ENCODE measurements at regions not wholly inside any gene's neighbourhood (a gene's known extent, or its start where the extent isn't known, plus 50 kb on each side); places are given as distances from the start of the nearest gene placed in this dataset.

DNA sequence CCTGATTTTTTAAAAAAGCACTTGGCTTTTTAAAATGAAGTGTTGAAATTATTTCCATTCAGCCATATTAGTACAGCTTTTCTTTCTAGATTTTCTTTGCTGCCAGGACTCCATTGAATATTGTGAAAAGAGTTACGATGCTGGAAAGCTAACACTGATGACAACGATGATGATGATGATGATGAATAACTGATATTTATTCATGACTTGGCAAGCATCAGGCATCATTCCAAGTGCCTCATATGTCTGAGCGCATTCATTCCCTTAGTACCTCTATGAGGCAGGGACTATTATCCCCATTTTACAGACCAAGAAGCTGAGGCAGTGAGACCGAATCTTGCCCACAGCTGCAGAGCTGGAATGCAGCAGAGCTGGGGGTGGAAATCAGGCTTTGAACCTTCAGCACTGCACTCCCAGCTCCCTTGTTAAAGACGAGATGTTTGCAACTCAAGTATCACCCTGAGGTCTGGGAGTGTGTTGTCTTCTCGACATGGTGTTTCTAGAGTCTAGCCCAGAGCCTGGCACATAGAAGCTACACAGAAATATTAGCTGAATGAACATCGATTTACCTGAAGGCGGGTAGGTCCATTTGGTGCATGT, 85.5 kb upstream of the FRMD1 start:
- DNase-seq: no peak

DNA sequence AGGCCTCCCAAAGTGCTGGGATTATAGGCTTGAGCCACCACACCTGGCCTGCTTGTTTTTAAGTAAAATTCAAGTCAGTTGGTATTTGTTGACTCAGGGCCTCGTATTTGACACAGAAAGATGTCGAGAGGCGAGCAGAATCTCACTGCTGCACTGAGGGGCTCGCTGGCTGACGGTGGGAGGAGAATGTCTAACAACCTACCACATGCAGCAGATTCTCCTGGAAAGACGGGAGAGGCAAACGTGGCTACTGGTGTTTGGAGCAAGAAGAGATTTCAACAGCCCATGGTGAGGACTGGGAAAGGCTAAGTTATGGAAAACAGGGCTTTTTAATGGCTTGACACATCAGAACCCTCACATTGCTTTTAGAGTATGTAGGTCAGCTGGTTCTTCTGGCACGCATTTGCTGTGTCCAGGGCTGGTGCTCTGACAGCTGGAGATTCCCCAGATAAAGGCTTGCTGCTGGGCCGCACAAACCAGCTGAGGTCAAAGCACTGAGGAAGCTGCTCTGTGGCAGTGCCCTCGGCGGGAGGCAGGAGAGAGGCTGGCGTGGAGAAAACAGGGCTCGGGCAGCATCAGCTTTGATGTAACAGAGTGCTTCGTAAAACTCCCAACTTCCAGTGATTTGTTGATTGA, 84.2 kb upstream of the FRMD1 start:
- ATAC-seq (replicated peaks in 1 of 4) (no peak), DNase-seq (no peak)
- no peaks in the 10 kb centered on the region for H3K36me3 Mint-ChIP-seq
- peaks cover 0 to 5% (median 0%) of the 10 kb centered on the region in 3 donors for H3K9me3 Mint-ChIP-seq
- H3K27me3 ChIP-seq (replicated peaks in 1 of 2; ENCODE audit: control insufficient read depth in 2 of 2, extremely low read depth in 1 of 2, insufficient read depth in 2 of 2, low read length in 1 of 2): peaks cover 0 to 17% of the 10 kb centered on the region in 2 experiments
- H3K27me3 Mint-ChIP-seq: peaks cover 5 to 12% of the 10 kb centered on the region in 2 donors
- POLR2A ChIA-PET: no interaction called here
- no peaks in the 10 kb centered on the region for H3K36me3 ChIP-seq (ENCODE audit: control insufficient read depth in 2 of 2, extremely low read depth in 1 of 2, insufficient read depth in 1 of 2, low read length in 1 of 2)
- no peak overlapping the region for H3K27ac ChIP-seq (ENCODE audit: low read length)
- H3K4me1 ChIP-seq (ENCODE audit: control insufficient read depth in 1 of 2, extremely low read depth in 1 of 2, insufficient read depth in 2 of 2, low read length in 2 of 2): peaks cover 0 to 1% of the 10 kb centered on the region in 2 experiments
- 64% methylated on average over 6 of the region's 14 CpGs for WGBS (ENCODE audit: insufficient coverage)
- no peak overlapping the region for H3K4me3 Mint-ChIP-seq
- H3K9me3 ChIP-seq: no peaks in the 10 kb centered on the region
- no peak overlapping the region for H3K4me3 ChIP-seq (ENCODE audit: control insufficient read depth in 1 of 2, extremely low read depth in 1 of 2, low read length in 1 of 2)
- H3K27ac Mint-ChIP-seq: no peak overlapping the region
- CTCF ChIA-PET: no interaction called here
- H3K4me1 Mint-ChIP-seq: no peaks in the 10 kb centered on the region

More for the DNA sequence above, 85.5 kb upstream of the FRMD1 start:
- Histone ChIP-seq H3K27ac (ENCODE audit: low read length) (no peak overlapping the region), H3K4me3 (ENCODE audit: control insufficient read depth in 1 of 2, extremely low read depth in 1 of 2, low read length in 1 of 2) (no peak overlapping the region), H3K36me3 (ENCODE audit: control insufficient read depth in 2 of 2, extremely low read depth in 1 of 2, insufficient read depth in 1 of 2, low read length in 1 of 2) (no peaks in the 10 kb centered on the region), H3K4me1 (ENCODE audit: control insufficient read depth in 1 of 2, extremely low read depth in 1 of 2, insufficient read depth in 2 of 2, low read length in 2 of 2) (peaks cover 0 to 2% of the 10 kb centered on the region in 2 experiments), H3K27me3 (replicated peaks in 1 of 2; ENCODE audit: control insufficient read depth in 2 of 2, extremely low read depth in 1 of 2, insufficient read depth in 2 of 2, low read length in 1 of 2) (peaks cover 0 to 15% of the 10 kb centered on the region in 2 experiments), H3K9me3 (no peaks in the 10 kb centered on the region)
- Mint-ChIP-seq H3K4me1 (no peaks in the 10 kb centered on the region), H3K36me3 (no peaks in the 10 kb centered on the region), H3K27ac (no peak overlapping the region), H3K4me3 (no peak overlapping the region), H3K9me3 (peaks cover 0 to 5% (median 0%) of the 10 kb centered on the region in 3 donors), H3K27me3 (peaks cover 5 to 12% of the 10 kb centered on the region in 2 donors)
- no peak for ATAC-seq (replicated peaks in 1 of 4)
- ChIA-PET POLR2A (no interaction called here), CTCF (no interaction called here)
- 87% methylated on average over 3 of the region's 8 CpGs for WGBS (ENCODE audit: insufficient coverage)

DNA sequence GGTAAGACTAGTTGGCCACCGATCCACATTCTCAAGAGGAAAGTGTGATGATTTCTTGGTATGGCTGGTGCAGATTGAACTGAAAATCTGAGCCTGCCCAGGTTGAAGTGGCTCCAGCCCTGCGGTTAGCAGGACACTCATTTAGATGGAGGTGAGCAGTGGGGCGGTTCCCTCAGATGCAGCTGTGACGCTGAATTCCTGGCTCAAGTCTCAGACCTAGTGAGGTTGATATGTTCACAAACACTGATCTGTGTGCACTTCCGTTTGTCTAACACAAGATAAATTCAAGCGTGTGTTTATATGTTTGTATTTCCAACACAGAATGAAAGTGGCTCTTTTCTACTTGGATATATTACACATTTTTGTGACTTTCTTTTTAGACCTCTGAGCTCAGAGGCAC, 83.4 kb upstream of the FRMD1 start:
- Histone ChIP-seq H3K9me3 (no peaks in the 10 kb centered on the region), H3K4me1 (ENCODE audit: control insufficient read depth in 1 of 2, extremely low read depth in 1 of 2, insufficient read depth in 2 of 2, low read length in 2 of 2) (no peaks in the 10 kb centered on the region), H3K27ac (ENCODE audit: low read length) (no peak overlapping the region), H3K27me3 (replicated peaks in 1 of 2; ENCODE audit: control insufficient read depth in 2 of 2, extremely low read depth in 1 of 2, insufficient read depth in 2 of 2, low read length in 1 of 2) (peaks cover 0 to 17% of the 10 kb centered on the region in 2 experiments), H3K36me3 (ENCODE audit: control insufficient read depth in 2 of 2, extremely low read depth in 1 of 2, insufficient read depth in 1 of 2, low read length in 1 of 2) (no peaks in the 10 kb centered on the region), H3K4me3 (ENCODE audit: control insufficient read depth in 1 of 2, extremely low read depth in 1 of 2, low read length in 1 of 2) (no peak overlapping the region)
- Mint-ChIP-seq H3K4me3 (no peak overlapping the region), H3K36me3 (no peaks in the 10 kb centered on the region), H3K4me1 (no peaks in the 10 kb centered on the region), H3K9me3 (no peaks in the 10 kb centered on the region), H3K27ac (no peak overlapping the region), H3K27me3 (peaks cover 11 to 17% of the 10 kb centered on the region in 2 donors)
- no peak for DNase-seq
- no peak for ATAC-seq (replicated peaks in 1 of 4)
- 95% methylated on average over 5 of the region's 6 CpGs for WGBS (ENCODE audit: insufficient coverage)
- ChIA-PET CTCF (no interaction called here), POLR2A (no interaction called here)

DNA sequence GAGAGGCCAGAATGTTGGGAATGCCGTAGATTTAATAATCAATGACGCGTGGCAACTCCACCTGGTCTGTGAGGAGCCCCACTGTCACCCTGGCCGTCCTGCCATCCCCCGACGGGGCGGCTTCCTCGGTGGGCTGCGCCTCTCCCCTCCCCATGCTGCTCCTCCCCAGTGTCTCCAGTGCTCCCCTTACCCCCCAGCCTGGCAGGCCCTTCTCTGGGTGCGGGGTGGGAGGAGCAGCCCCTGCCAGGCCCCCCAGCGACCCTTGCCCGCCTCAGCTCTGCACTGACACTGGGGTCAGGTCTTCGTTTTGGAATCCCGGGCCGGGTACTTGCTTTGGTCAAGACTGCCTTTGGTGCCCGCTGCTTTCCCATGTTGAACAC, 82.3 kb upstream of the FRMD1 start:
- H3K4me1 ChIP-seq (ENCODE audit: control insufficient read depth in 1 of 2, extremely low read depth in 1 of 2, insufficient read depth in 2 of 2, low read length in 2 of 2): no peaks in the 10 kb centered on the region
- DNase-seq: no peak
- peaks cover 20% of the 10 kb centered on the region in 2 donors for H3K27me3 Mint-ChIP-seq
- ChIA-PET POLR2A (no interaction called here), CTCF (no interaction called here)
- H3K27me3 ChIP-seq (replicated peaks in 1 of 2; ENCODE audit: control insufficient read depth in 2 of 2, extremely low read depth in 1 of 2, insufficient read depth in 2 of 2, low read length in 1 of 2): peaks cover 0 to 15% of the 10 kb centered on the region in 2 experiments
- H3K36me3 Mint-ChIP-seq: no peaks in the 10 kb centered on the region
- H3K9me3 ChIP-seq: no peaks in the 10 kb centered on the region
- no peaks in the 10 kb centered on the region for H3K4me1 Mint-ChIP-seq
- no peak overlapping the region for H3K27ac ChIP-seq (ENCODE audit: low read length)
- no peaks in the 10 kb centered on the region for H3K36me3 ChIP-seq (ENCODE audit: control insufficient read depth in 2 of 2, extremely low read depth in 1 of 2, insufficient read depth in 1 of 2, low read length in 1 of 2)
- H3K27ac Mint-ChIP-seq: no peak overlapping the region
- WGBS (ENCODE audit: insufficient coverage): 91% methylated on average over 10 of the region's 16 CpGs
- no peaks in the 10 kb centered on the region for H3K9me3 Mint-ChIP-seq
- no peak overlapping the region for H3K4me3 ChIP-seq (ENCODE audit: control insufficient read depth in 1 of 2, extremely low read depth in 1 of 2, low read length in 1 of 2)
- H3K4me3 Mint-ChIP-seq: no peak overlapping the region
- ATAC-seq (replicated peaks in 1 of 4): no peak

DNA sequence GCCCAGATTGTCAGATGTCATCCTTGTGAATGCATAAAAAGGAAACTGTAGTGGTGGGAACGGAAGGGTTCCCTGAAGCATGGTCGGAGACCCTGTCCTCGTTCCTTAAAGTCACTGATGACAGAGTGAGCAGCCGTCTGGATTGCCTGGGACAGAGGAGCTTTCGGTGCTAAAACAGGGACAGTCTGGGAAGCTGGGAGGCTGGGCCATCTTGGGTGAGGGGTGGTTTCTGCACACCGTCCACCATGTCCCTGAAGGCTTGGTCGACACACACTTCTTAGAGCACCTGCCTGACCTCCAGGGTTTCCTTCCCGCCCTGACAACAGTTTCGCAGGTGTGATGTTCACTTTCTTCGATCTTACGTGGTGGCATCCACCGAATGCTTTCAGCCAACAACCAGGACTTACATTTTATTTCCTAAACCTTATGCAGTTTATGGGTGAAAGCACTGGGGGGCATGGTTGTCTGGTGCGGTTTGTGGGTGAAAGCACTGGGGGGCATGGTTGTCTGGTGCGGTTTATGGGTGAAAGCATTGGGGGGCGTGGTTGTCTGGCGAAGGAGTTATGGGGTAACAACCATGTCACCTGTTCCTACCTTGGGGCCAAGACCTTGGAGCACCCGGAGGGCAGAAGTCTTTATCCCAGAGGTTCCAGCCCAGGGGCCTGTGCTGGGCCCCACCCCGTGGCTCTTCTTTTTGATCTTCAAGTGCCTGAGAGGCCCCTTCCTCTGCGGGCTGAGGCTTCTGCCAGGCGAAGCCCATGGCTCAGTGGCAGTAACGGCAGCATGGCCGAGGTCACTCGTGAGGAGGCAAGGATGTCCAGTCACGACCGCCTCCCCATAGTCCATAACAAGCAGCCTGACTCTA, 81.7 kb upstream of the FRMD1 start:
- DNase-seq (no peak), ATAC-seq (replicated peaks in 1 of 4) (no peak)
- Mint-ChIP-seq H3K4me1 (no peaks in the 10 kb centered on the region), H3K9me3 (no peaks in the 10 kb centered on the region), H3K36me3 (no peaks in the 10 kb centered on the region), H3K27ac (no peak overlapping the region), H3K27me3 (peaks cover 24% of the 10 kb centered on the region in 2 donors), H3K4me3 (no peak overlapping the region)
- Histone ChIP-seq H3K36me3 (ENCODE audit: control insufficient read depth in 2 of 2, extremely low read depth in 1 of 2, insufficient read depth in 1 of 2, low read length in 1 of 2) (no peaks in the 10 kb centered on the region), H3K4me3 (ENCODE audit: control insufficient read depth in 1 of 2, extremely low read depth in 1 of 2, low read length in 1 of 2) (no peak overlapping the region), H3K9me3 (no peaks in the 10 kb centered on the region), H3K4me1 (ENCODE audit: control insufficient read depth in 1 of 2, extremely low read depth in 1 of 2, insufficient read depth in 2 of 2, low read length in 2 of 2) (no peaks in the 10 kb centered on the region), H3K27ac (ENCODE audit: low read length) (no peak overlapping the region), H3K27me3 (replicated peaks in 1 of 2; ENCODE audit: control insufficient read depth in 2 of 2, extremely low read depth in 1 of 2, insufficient read depth in 2 of 2, low read length in 1 of 2) (peaks cover 0 to 15% of the 10 kb centered on the region in 2 experiments)
- CTCF ChIA-PET: no interaction called here
- WGBS (ENCODE audit: insufficient coverage): 89% methylated on average over 16 of the region's 25 CpGs
- POLR2A ChIA-PET: no interaction called here

DNA sequence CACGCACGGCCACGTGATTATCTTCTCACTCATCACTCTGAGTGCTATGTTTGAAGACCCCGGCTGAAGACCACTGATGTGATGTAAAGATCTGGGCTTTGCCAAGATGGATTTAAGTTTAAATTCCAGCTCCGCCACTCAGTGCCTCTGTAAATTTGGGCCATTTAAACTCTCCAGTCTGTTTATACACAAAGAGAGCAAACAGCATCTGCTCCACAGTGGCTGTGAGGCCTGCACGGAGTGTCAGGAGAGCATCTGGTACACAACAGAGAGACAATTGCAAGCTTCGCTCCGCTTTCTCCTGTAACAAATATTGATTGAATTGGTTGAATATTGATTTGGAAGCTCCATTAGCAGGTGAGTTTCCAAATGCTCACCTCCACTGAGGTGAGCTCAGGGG, 80.5 kb upstream of the FRMD1 start:
- peaks cover 0 to 11% of the 10 kb centered on the region in 2 experiments for H3K27me3 ChIP-seq (replicated peaks in 1 of 2; ENCODE audit: control insufficient read depth in 2 of 2, extremely low read depth in 1 of 2, insufficient read depth in 2 of 2, low read length in 1 of 2)
- H3K4me3 Mint-ChIP-seq: no peak overlapping the region
- H3K9me3 Mint-ChIP-seq: peaks cover 0 to under 1% (median 0%) of the 10 kb centered on the region in 3 donors
- DNase-seq (no peak), ATAC-seq (replicated peaks in 1 of 4) (no peak)
- 92% methylated on average over 7 of the region's 8 CpGs for WGBS (ENCODE audit: insufficient coverage)
- no peaks in the 10 kb centered on the region for H3K9me3 ChIP-seq
- no peaks in the 10 kb centered on the region for H3K4me1 ChIP-seq (ENCODE audit: control insufficient read depth in 1 of 2, extremely low read depth in 1 of 2, insufficient read depth in 2 of 2, low read length in 2 of 2)
- H3K36me3 ChIP-seq (ENCODE audit: control insufficient read depth in 2 of 2, extremely low read depth in 1 of 2, insufficient read depth in 1 of 2, low read length in 1 of 2): no peaks in the 10 kb centered on the region
- H3K4me1 Mint-ChIP-seq: no peaks in the 10 kb centered on the region
- no peak overlapping the region for H3K4me3 ChIP-seq (ENCODE audit: control insufficient read depth in 1 of 2, extremely low read depth in 1 of 2, low read length in 1 of 2)
- ChIA-PET POLR2A (no interaction called here), CTCF (no interaction called here)
- no peaks in the 10 kb centered on the region for H3K36me3 Mint-ChIP-seq
- H3K27me3 Mint-ChIP-seq: peaks cover 24 to 26% of the 10 kb centered on the region in 2 donors
- H3K27ac Mint-ChIP-seq: no peak overlapping the region
- no peak overlapping the region for H3K27ac ChIP-seq (ENCODE audit: low read length)

Data from T-cell (primary cell).